Lower leg skin (tissue), 4 donors: ENCODE measurements at regions not wholly inside any gene's neighbourhood (a gene's known extent, or its start where the extent isn't known, plus 50 kb on each side); places are given as distances from the start of the nearest gene placed in this dataset.

ENCODE experiments used
- DNase-seq, 2 donors: peaks; one replicate each; pipeline ENCODE4 v3.0.0-alpha.2; 2019; ENCODE audit warnings: low spot score in 2 of 2
- H3K4me3 ChIP-seq: fragments of 200-600 bp; sonication (generic); 2 replicates; pipeline ENCODE4 v1.5.1; 2017; ENCODE audit warnings: mild to moderate bottlenecking, low read depth; ENCODE audit not compliant: poor library complexity, severe bottlenecking
- CTCF ChIP-seq, 3 donors: fragments of 450-650 bp; IDR thresholded peaks; one replicate each; pipeline ENCODE4 v1.5.1; 2016; ENCODE audit warnings: antibody characterized with exemption in 3 of 3, mild to moderate bottlenecking in 3 of 3, moderate library complexity in 2 of 3
- POLR2A ChIP-seq, 2 donors: fragments of 450-650 bp; IDR thresholded peaks; one replicate each; pipeline ENCODE4 v1.6.1; 2016 to 2017; ENCODE audit warnings: antibody characterized with exemption in 2 of 2, mild to moderate bottlenecking in 1 of 2, moderate library complexity in 1 of 2
- WGBS, 2 donors: methylation state at CpG; one replicate each; pipeline ENCODE4 v1.1.5; 2018; 5-methylcytosine and 5-hydroxymethylcytosine counted together
- intact Hi-C: fragments of 100-400 bp; cut with DNase I; formaldehyde crosslinking; loops from one replicate; pipeline ENCODE4 v1.15.0; 2023; ENCODE audit warnings: low total_unique reads

- TF ChIP-seq POLR2A (IDR thresholded peaks at IDR 0.05): no peak
- no peak for TF ChIP-seq CTCF (IDR thresholded peaks at IDR 0.05)
- intact Hi-C loops: no loop called here
- no peak overlapping the region for H3K4me3 ChIP-seq
- DNase-seq: no peak
- WGBS, 2 donors: 88% methylated on average over 8 of the region's 8 CpGs
These were observed 467.5 kb downstream of the VRK1 start for GRCh38 chr14:97264516-97265230.

GRCh38 chr14:97266653-97267052, 469.5 kb downstream of the VRK1 start:
- 41 to 44% methylated on average over 2 of the region's 2 CpGs for WGBS, 2 donors
- intact Hi-C loops: no loop called here
- no peak for DNase-seq
- H3K4me3 ChIP-seq: no peak overlapping the region
- TF ChIP-seq POLR2A (IDR thresholded peaks at IDR 0.05): no peak
- TF ChIP-seq CTCF (IDR thresholded peaks at IDR 0.05): no peak

- no peak overlapping the region for H3K4me3 ChIP-seq
- DNase-seq: no peak
- intact Hi-C loops: no loop called here
- no peak for TF ChIP-seq POLR2A (IDR thresholded peaks at IDR 0.05)
- no peak for TF ChIP-seq CTCF (IDR thresholded peaks at IDR 0.05)
These were observed 470.3 kb downstream of the VRK1 start for GRCh38 chr14:97267509-97267908.

- DNase-seq: no peak
- intact Hi-C loops: no loop called here
- TF ChIP-seq POLR2A (IDR thresholded peaks at IDR 0.05) (no peak), CTCF (IDR thresholded peaks at IDR 0.05) (no peak)
- WGBS, 2 donors: 70 to 71% methylated on average over 2 of the region's 2 CpGs
- H3K4me3 ChIP-seq: no peak overlapping the region
These were observed 470.9 kb downstream of the VRK1 start for GRCh38 chr14:97268097-97268496.

GRCh38 chr14:97270308-97270707, 473.1 kb downstream of the VRK1 start:
- no peak for DNase-seq
- WGBS, 2 donors: 48 to 51% methylated on average over 4 of the region's 4 CpGs
- no peak for TF ChIP-seq POLR2A (IDR thresholded peaks at IDR 0.05)
- TF ChIP-seq CTCF (IDR thresholded peaks at IDR 0.05): no peak
- H3K4me3 ChIP-seq: no peak overlapping the region
- intact Hi-C loops: no loop called here

- WGBS, 2 donors: 64 to 76% methylated on average over 8 of the region's 8 CpGs
- intact Hi-C loops: no loop called here
- TF ChIP-seq POLR2A (IDR thresholded peaks at IDR 0.05): no peak
- TF ChIP-seq CTCF (IDR thresholded peaks at IDR 0.05): no peak
These were observed 474.3 kb downstream of the VRK1 start for GRCh38 chr14:97271451-97271960.

More at GRCh38 chr14:97271451-97271960, 474.3 kb downstream of the VRK1 start:
- H3K4me3 ChIP-seq: no peak overlapping the region
- no peak for DNase-seq
